Hematopoietic multipotent progenitor cell treated with erythropoietin and hydrocortisone succinate and interleukin-3 and kit ligand, for 4 days (in vitro differentiated cells): ENCODE measurements at regions not wholly inside any gene's neighbourhood (a gene's known extent, or its start where the extent isn't known, plus 50 kb on each side); places are given as distances from the start of the nearest gene placed in this dataset.
A peak's percentile ranks its signal among the peaks of the same experiment; 100 is the strongest.
"Not testable (repeated sequence)": the region's sequence is repeated elsewhere in the genome, so short reads cannot be mapped to it uniquely, and the experiment has no call there.

Source experiments
- DNase-seq: peaks from one replicate; pipeline ENCODE4 v3.0.0-alpha.2; 2015

DNA sequence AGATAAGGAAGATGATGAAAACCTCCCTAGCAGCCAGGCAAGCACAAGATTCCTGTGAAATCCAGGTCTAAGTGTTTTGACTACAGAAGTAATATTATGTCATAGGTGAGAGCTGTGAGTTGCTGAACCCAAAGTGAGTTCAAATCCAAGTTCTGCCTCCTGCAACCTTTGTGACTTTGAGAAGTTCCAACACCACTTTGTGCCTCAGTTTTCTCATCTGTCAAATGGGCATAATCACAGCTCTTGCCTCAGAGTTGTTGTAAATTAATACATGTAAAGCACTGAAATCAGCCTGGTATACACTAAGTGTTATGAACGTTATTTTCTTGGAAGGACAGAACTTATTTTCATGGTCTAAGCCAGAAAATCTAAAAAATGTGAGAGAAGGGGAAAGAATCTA, 210.3 kb upstream of the FRG2C start:
- not testable (repeated sequence) for DNase-seq

DNA sequence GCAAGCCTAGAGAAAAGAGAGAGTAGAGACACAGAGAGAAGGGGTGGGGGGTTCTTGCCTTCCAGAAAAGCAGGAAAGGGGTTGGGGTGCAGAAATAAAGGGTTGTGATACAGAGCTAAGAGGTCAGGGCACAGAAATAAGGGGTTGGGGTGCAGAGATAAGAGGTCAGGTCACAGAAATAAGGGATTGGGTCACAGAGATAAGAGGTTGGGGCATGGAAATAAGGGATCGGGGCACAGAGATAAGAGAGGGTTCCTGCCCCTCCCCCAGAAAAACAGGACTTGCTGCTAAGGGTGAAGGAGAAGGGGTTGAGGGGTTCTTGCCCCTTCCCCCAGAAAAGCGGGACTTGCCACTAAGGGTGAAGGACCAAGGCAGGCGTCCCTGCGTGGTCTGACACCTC, 189.6 kb upstream of the FRG2C start:
- not testable (repeated sequence) for DNase-seq

- not testable (repeated sequence) for DNase-seq
Measured at GRCh38 chr3:75496600-75496999, 167.5 kb upstream of the FRG2C start.

DNA sequence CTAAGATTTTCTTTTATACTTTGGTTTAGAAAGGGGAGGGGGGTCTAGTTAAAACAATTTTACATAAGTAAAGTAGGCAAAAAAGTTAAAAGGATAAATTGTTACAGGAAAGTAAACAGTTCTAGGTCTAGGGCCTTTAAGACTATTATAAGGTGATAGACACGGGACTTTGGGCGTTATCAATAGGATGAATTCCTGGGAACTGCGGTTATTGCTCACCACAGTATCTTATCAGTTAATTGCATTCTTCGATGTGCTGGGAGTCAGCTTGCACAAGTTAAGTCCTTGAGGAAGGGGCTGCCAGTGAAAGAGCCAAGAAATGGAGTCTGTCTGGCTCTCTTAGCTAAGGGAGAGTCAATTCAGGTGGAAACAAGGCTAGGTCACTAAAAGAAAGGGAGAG, 163.8 kb upstream of the FRG2C start:
- not testable (repeated sequence) for DNase-seq

DNA sequence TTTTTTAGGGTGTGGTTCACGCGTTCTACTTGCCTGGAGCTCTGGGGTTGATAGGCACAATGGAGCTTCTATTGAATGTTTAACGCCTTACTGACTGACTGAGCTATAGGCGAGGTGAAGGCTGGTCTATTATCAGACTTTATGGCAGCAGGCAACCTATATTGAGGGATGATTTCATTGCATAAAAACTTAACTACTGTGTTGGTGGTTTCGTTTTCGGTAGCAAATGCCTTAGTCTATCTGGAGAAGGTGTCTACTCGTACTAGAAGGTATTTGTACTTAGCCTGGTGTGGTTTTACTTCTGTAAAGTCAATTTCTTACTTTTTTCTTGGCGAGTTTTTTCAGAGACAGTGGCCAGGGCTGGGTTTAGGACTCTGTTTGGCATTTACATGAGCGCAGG, 162.0 kb upstream of the FRG2C start:
- not testable (repeated sequence) for DNase-seq

- peak; percentile 26 for DNase-seq
Measured at GRCh38 chr3:75502769-75503756, 161.1 kb upstream of the FRG2C start.

- DNase-seq, result no peak
Measured at GRCh38 chr3:75506603-75507002, 157.5 kb upstream of the FRG2C start.

DNA sequence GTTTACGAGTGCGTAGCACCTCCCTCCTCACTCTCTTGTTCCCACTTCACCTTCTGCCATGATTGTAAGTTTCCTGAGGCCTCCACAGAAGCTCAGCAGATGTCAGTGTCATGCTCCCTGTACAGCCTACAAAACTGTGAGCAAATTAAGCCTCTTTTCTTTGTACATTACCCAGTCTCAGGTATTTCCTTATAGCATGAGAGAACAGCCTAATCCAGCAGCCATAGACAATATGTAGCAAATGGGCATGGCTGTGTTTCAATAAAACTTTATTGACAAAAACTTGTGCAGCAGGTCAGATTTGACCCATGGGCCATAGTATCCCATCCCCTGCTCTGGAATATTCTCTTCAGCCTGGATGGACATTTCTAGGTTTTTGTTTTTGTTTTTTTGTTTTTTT, 156.2 kb upstream of the FRG2C start:
- DNase-seq, result not testable (repeated sequence)

- not testable (repeated sequence) for DNase-seq
Measured at GRCh38 chr3:75527657-75528056, 136.5 kb upstream of the FRG2C start.

GRCh38 chr3:75552095-75552494, 112.0 kb upstream of the FRG2C start:
- peak; percentile 71 for DNase-seq

GRCh38 chr3:75564427-75564826, 99.7 kb upstream of the FRG2C start:
- not testable (repeated sequence) for DNase-seq

GRCh38 chr3:75572303-75572702, 91.8 kb upstream of the FRG2C start:
- DNase-seq, result not testable (repeated sequence)

GRCh38 chr3:75579091-75579490, 85.0 kb upstream of the FRG2C start:
- not testable (repeated sequence) for DNase-seq

DNA sequence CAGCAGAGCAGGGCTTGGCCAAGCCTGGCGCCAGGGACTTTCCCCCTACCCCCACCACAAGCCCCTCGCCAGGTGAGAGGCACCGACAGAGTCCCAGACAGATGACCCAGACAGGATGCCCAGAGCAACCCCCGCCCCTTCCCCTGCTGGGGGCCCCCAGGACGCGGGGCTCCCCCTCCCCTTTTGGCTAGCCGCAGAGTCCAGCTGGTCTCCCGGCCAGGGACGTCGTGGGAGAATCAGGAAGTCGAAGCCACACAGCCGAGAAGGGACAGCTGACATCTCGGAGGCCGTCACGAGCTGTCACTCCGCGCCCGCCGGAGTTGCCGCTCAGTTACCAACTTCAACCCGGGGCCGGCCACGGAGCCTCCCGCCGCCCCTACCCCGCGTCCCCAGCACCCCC, 84.6 kb upstream of the FRG2C start:
- DNase-seq, result peak; percentile 5

GRCh38 chr3:75579981-75580782, 83.9 kb upstream of the FRG2C start:
- DNase-seq, result peak; percentile 15

DNA sequence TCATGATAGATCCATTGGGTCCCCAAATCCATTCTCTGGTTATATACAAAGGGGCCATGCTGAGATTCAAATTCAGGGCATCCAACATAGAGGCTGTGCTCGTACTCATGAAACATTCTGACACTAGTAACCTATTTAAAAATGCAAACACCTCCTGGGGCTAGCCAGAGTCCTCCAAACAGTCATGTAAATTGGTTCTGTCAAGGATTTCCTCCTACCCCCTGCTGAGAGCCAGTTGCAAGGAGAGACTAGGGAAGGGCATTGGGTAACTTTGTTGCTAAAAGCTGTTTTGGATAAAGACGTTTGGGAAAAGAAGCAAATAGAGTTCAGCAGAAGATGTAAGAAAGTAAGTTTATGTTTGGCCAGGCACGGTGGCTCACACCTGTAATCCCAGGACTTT, 81.6 kb upstream of the FRG2C start:
- DNase-seq, result not testable (repeated sequence)

DNA sequence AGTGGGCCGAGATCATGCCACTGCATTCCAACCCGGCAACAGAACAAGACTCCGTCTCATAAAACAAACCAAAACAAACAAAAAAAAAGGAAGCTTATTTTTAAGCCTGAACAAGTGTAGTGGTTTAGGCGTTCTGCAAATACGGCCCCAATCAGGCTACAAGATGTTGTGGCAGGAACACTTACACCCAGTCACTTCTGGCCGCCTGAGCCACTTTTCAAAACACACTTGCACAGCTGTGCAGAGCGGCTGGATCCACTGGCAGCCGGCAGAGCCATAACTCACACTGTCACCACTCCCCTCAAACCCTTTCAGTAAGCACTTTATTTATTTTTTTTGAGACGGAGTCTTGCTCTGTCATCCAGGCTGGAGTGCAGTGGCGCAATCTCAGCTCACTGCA, 81.0 kb upstream of the FRG2C start:
- DNase-seq, result not testable (repeated sequence)

DNA sequence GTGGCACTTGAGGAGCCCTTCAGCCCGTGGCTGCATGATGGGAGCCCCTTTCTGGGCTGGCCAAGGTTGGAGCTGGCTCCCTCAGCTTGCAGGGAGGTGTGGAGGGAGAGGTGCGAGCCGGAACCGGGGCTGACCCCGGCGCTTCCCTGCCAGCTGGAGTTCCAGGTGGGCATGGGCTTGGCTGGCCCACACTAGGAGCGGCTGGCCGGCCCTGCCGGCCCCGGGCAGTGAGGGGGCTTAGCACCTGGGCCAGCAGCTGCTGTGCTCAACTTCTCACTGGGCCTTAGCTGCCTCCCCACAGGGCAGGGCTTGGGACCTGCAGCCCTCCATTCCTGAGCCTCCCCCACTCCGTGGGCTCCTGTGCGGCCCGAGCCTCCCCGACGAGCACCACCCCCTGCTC, 76.4 kb upstream of the FRG2C start:
- DNase-seq, result not testable (repeated sequence)

DNA sequence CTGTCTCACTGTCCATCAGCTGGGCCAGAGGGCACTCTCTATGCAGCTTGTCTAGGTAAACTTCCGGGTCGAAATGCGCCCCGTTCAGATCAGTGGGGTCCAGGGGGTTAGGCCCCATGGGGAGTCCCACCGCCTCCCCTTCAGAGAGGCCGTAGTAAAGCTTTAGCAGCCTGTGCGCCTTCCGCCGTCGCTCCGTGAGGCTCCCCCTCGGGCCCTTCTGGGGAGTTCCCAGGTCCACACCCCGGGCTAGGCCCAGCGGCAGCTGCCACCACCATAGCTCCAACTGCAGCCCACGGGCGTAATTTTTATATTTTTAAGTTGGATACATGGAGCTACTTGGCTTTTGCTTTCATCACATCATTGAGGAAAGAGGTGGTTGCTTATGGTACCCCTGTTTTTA, 73.7 kb upstream of the FRG2C start:
- not testable (repeated sequence) for DNase-seq

DNA sequence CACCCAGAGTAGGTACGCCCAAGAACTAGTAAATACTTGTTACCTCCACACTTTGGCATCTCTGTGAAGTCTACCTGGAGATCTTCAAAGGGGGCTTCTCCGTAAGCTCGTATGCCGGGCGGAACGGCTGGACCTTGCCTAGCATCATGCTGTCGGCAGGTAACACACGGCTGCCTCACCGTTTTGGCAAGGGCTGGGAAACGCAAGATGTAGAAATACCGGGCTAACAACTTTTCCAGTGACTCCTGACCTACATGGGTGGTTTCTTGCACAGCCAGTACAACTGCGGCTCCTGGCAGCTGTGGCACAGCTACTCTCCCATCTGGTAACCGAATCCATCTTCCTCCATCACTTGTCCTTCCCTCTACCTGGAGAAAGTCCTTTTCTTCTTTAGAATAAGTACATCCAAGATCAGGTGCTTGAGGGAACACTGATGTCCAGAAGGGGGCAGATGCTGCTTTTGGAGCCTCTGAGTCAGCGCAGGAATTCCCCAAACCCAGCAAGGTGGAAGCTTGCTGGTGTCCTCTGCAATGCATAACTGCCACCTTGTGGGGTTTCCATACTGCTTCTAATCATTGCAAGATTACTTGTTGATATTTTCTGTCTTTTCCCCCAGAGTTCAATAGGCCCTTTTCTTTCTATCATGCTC, 59.7 kb upstream of the FRG2C start:
- peak; percentile 30 for DNase-seq

DNA sequence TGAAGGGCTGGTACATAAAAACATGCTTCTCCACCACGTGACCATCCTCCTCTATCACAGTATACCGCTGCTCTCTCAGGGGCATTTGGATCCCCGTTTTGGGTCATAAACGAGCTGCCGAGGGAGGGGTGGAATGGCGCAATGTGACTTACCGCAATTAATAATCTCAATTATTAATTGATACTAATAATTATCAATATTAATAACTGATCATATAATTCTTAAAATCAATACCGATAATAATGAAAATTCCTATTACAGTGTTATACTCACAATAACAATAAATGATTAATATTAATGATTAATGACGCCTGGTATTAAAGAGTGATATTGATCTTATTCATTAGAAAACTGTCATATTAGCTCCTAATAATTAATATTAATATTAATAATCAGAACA, 56.1 kb upstream of the FRG2C start:
- DNase-seq, result not testable (repeated sequence)

- not testable (repeated sequence) for DNase-seq
Measured at GRCh38 chr3:75609598-75609997, 54.5 kb upstream of the FRG2C start.

- no peak for DNase-seq
Measured at GRCh38 chr3:75610773-75611172, 53.4 kb upstream of the FRG2C start.
